ENCODE measurements at regions not wholly inside any gene's neighbourhood (a gene's known extent, or its start where the extent isn't known, plus 50 kb on each side); places are given as distances from the start of the nearest gene placed in this dataset.

DNA sequence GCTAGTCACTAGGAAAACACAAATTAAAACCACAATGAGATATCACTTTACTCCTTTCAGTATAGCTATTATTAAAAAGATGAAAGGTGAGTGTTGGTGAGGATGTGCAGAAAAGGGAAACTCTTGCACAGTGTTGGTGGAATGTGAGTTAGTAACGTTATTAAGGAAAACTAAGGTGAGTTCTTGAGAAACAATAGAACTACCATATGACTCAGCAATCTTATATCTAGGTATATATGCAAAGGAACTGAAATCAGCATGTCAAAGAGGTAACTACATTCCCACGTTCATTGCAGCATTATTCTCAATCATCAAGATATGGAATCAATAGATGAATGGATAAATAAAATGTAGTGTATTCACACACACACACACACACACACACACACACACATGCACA lies 117.3 kb upstream of the HNMT start:
- Histone ChIP-seq H3K9me2 (ENCODE audit: low read depth, low read length) (no peaks in the 10 kb centered on the region), H3K4me2 (ENCODE audit: low read length) (no peak overlapping the region), H3K27me3 (ENCODE audit: insufficient read depth, low read length) (no peaks in the 10 kb centered on the region), H3F3A (ENCODE audit: insufficient read depth, low read length) (no peaks in the 10 kb centered on the region), H3K9ac (ENCODE audit: low read length) (no peak overlapping the region), H2AFZ (ENCODE audit: low read length) (no peak overlapping the region), H4K20me1 (ENCODE audit: insufficient read depth, low read length) (no peaks in the 10 kb centered on the region), H3K36me3 (ENCODE audit: insufficient read depth, low read length) (no peaks in the 10 kb centered on the region), H3K9me3 (ENCODE audit: low read length) (no peaks in the 10 kb centered on the region; the same call in 1 of the 2 replicates), H3K27ac (ENCODE audit: low read depth, low read length, poor library complexity, severe bottlenecking) (no peak overlapping the region), H3K4me1 (ENCODE audit: insufficient read depth, low read length, severe bottlenecking) (no peaks in the 10 kb centered on the region), H3K4me3 (ENCODE audit: low read depth, low read length, poor library complexity, severe bottlenecking) (no peak overlapping the region), H3K79me2 (ENCODE audit: insufficient read depth, low read length) (no peaks in the 10 kb centered on the region)
- TF ChIP-seq EZH2 (IDR thresholded peaks at IDR 0.05; ENCODE audit: borderline replicate concordance, low read length), result no peak
- TF ChIP-seq, protein P1, sequence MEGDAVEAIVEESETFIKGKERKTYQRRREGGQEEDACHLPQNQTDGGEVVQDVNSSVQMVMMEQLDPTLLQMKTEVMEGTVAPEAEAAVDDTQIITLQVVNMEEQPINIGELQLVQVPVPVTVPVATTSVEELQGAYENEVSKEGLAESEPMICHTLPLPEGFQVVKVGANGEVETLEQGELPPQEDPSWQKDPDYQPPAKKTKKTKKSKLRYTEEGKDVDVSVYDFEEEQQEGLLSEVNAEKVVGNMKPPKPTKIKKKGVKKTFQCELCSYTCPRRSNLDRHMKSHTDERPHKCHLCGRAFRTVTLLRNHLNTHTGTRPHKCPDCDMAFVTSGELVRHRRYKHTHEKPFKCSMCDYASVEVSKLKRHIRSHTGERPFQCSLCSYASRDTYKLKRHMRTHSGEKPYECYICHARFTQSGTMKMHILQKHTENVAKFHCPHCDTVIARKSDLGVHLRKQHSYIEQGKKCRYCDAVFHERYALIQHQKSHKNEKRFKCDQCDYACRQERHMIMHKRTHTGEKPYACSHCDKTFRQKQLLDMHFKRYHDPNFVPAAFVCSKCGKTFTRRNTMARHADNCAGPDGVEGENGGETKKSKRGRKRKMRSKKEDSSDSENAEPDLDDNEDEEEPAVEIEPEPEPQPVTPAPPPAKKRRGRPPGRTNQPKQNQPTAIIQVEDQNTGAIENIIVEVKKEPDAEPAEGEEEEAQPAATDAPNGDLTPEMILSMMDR (IDR thresholded peaks at IDR 0.05; ENCODE audit: low read length), result no peak

DNA sequence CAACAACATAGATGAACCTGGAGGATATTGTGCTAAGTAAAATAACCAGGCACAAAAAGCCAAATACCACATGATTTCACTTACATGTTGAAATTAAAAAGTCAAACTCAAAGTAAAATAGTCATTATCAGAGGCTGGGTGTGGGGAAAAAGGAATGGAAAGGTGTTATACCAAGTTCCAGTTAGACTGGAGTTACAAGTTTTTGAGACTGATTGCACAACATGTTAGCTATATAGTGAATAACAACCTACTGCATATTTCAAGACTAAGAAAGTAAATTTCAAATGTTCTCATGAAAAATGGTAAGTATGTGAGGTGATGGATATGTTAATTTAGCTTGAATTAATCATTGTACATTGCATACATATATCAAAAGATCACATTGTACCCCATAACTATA lies 116.8 kb upstream of the HNMT start:
- H3K9me2 ChIP-seq (ENCODE audit: low read depth, low read length), result no peaks in the 10 kb centered on the region
- H3K36me3 ChIP-seq (ENCODE audit: insufficient read depth, low read length), result no peaks in the 10 kb centered on the region
- H3K4me2 ChIP-seq (ENCODE audit: low read length), result no peak overlapping the region
- no peaks in the 10 kb centered on the region for H3K79me2 ChIP-seq (ENCODE audit: insufficient read depth, low read length)
- H2AFZ ChIP-seq (ENCODE audit: low read length), result no peak overlapping the region
- H4K20me1 ChIP-seq (ENCODE audit: insufficient read depth, low read length), result no peaks in the 10 kb centered on the region
- TF ChIP-seq EZH2 (IDR thresholded peaks at IDR 0.05; ENCODE audit: borderline replicate concordance, low read length), result no peak
- TF ChIP-seq, protein P1 (IDR thresholded peaks at IDR 0.05; ENCODE audit: low read length), result no peak
- no peak overlapping the region for H3K9ac ChIP-seq (ENCODE audit: low read length)
- H3F3A ChIP-seq (ENCODE audit: insufficient read depth, low read length), result no peaks in the 10 kb centered on the region
- no peaks in the 10 kb centered on the region; the same call in 1 of the 2 replicates for H3K9me3 ChIP-seq (ENCODE audit: low read length)
- no peak overlapping the region for H3K4me3 ChIP-seq (ENCODE audit: low read depth, low read length, poor library complexity, severe bottlenecking)
- no peak overlapping the region for H3K27ac ChIP-seq (ENCODE audit: low read depth, low read length, poor library complexity, severe bottlenecking)
- no peaks in the 10 kb centered on the region for H3K4me1 ChIP-seq (ENCODE audit: insufficient read depth, low read length, severe bottlenecking)
- no peaks in the 10 kb centered on the region for H3K27me3 ChIP-seq (ENCODE audit: insufficient read depth, low read length)

DNA sequence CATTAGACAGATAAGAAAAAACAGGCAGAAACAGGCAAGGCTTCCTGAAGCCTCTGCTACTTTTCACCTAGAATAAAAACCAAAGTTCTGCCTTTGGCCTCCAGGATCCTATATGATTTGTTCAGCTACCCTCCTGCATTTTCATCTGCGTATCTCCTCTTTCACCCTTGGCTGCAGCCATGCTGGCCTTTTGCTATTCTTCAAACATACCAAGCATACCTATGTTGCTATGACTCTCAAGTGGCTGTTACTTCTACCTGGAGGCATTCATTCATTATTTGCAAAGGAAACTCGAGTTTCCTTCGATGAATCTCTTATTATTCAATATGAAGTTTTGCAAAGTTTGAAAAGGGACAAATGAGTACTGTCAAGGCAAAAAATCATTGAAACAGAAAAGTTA lies 106.4 kb upstream of the HNMT start:
- H3K9me3 ChIP-seq (ENCODE audit: low read length), result no peaks in the 10 kb centered on the region
- no peak overlapping the region for H3K9ac ChIP-seq (ENCODE audit: low read length)
- H3K4me2 ChIP-seq (ENCODE audit: low read length), result no peak overlapping the region
- no peak overlapping the region for H3K27ac ChIP-seq (ENCODE audit: low read depth, low read length, poor library complexity, severe bottlenecking)
- no peaks in the 10 kb centered on the region for H3K79me2 ChIP-seq (ENCODE audit: insufficient read depth, low read length)
- TF ChIP-seq, protein P1 (IDR thresholded peaks at IDR 0.05; ENCODE audit: low read length), result no peak
- TF ChIP-seq EZH2 (IDR thresholded peaks at IDR 0.05; ENCODE audit: borderline replicate concordance, low read length), result no peak
- H3F3A ChIP-seq (ENCODE audit: insufficient read depth, low read length), result no peaks in the 10 kb centered on the region
- H3K36me3 ChIP-seq (ENCODE audit: insufficient read depth, low read length), result no peaks in the 10 kb centered on the region
- H3K4me1 ChIP-seq (ENCODE audit: insufficient read depth, low read length, severe bottlenecking), result no peaks in the 10 kb centered on the region
- H2AFZ ChIP-seq (ENCODE audit: low read length), result no peak overlapping the region
- no peak overlapping the region for H3K4me3 ChIP-seq (ENCODE audit: low read depth, low read length, poor library complexity, severe bottlenecking)
- H3K27me3 ChIP-seq (ENCODE audit: insufficient read depth, low read length), result no peaks in the 10 kb centered on the region
- H3K9me2 ChIP-seq (ENCODE audit: low read depth, low read length), result no peaks in the 10 kb centered on the region
- H4K20me1 ChIP-seq (ENCODE audit: insufficient read depth, low read length), result no peaks in the 10 kb centered on the region

All from OCI-LY1 (cell line).